WTC11 (cell line): ENCODE measurements at regions not wholly inside any gene's neighbourhood (a gene's known extent, or its start where the extent isn't known, plus 50 kb on each side); places are given as distances from the start of the nearest gene placed in this dataset.

ENCODE experiments used
- ATAC-seq: fragments of 200-7000 bp; cut with Tn5 transposase; 2 replicates; pipeline ENCODE4 v1.10.0; 2021; ENCODE audit warnings: mild to moderate bottlenecking, moderate library complexity
- CTCF ChIA-PET: fragments of 300-600 bp; sonication (Branson Sonifier 250); formaldehyde crosslinking; loops from one replicate; lab custom pipeline; 2021; ENCODE audit warnings: antibody characterized with exemption; lab: Charles Lee
- POLR2A ChIA-PET: fragments of 350-600 bp; sonication (Branson Sonifier 250); formaldehyde crosslinking; loops from one replicate; lab custom pipeline; 2021; ENCODE audit warnings: antibody characterized with exemption; lab: Charles Lee
- DNase-seq: peaks from one replicate; pipeline ENCODE4 v3.0.0; 2021; ENCODE audit warnings: low spot score
- H3K27ac Mint-ChIP-seq: 2 replicates; pipeline ENCODE4 v1.8.0; 2021; ENCODE audit warnings: mixed read lengths
- H3K27me3 Mint-ChIP-seq: 2 replicates; pipeline ENCODE4 v1.8.0; 2021; ENCODE audit warnings: low read depth, mild to moderate bottlenecking, moderate library complexity, mixed read lengths
- H3K36me3 Mint-ChIP-seq: 2 replicates; pipeline ENCODE4 v1.8.0; 2021; ENCODE audit warnings: mixed read lengths
- H3K4me1 Mint-ChIP-seq: 2 replicates; pipeline ENCODE4 v1.8.0; 2022; ENCODE audit warnings: mixed read lengths
- H3K4me3 Mint-ChIP-seq: 2 replicates; pipeline ENCODE4 v1.8.0; 2021; ENCODE audit warnings: mild to moderate bottlenecking, moderate library complexity, mixed read lengths
- H3K9me3 Mint-ChIP-seq: 2 replicates; pipeline ENCODE4 v1.8.0; 2021; ENCODE audit warnings: mixed read lengths
- ATF1 ChIP-seq: sonication (generic); formaldehyde crosslinking; IDR thresholded peaks from 2 replicates; pipeline ENCODE4 v1.8.1; 2023; ENCODE audit warnings: mild to moderate bottlenecking, moderate library complexity, missing genetic modification reagents
- FOXP1 ChIP-seq: sonication (generic); formaldehyde crosslinking; IDR thresholded peaks from 2 replicates; pipeline ENCODE4 v1.8.0; 2022; ENCODE audit warnings: missing genetic modification reagents, mild to moderate bottlenecking, moderate library complexity, borderline replicate concordance
- JUN ChIP-seq: sonication (generic); formaldehyde crosslinking; IDR thresholded peaks from 2 replicates; pipeline ENCODE4 v1.8.0; 2023; ENCODE audit warnings: mild to moderate bottlenecking, missing genetic modification reagents
- RELA ChIP-seq: sonication (generic); formaldehyde crosslinking; IDR thresholded peaks from 2 replicates; pipeline ENCODE4 v1.8.1; 2022; ENCODE audit warnings: missing genetic modification reagents, mild to moderate bottlenecking, borderline replicate concordance
- TCF7 ChIP-seq: sonication (generic); formaldehyde crosslinking; IDR thresholded peaks from 2 replicates; pipeline ENCODE4 v1.8.0; 2022; ENCODE audit warnings: mild to moderate bottlenecking, low read depth, missing genetic modification reagents, moderate library complexity
- TEAD4 ChIP-seq: sonication (generic); formaldehyde crosslinking; IDR thresholded peaks from 2 replicates; pipeline ENCODE4 v1.8.0; 2022; ENCODE audit warnings: mild to moderate bottlenecking, missing genetic modification reagents
- ZNF219 ChIP-seq: sonication (generic); formaldehyde crosslinking; IDR thresholded peaks from 2 replicates; pipeline ENCODE4 v1.8.0; 2023; ENCODE audit warnings: missing genetic modification reagents, mild to moderate bottlenecking, borderline replicate concordance
- ZNF317 ChIP-seq: sonication (generic); formaldehyde crosslinking; IDR thresholded peaks from 2 replicates; pipeline ENCODE4 v1.8.1; 2023; ENCODE audit warnings: low read depth, mild to moderate bottlenecking, moderate library complexity, missing genetic modification reagents, borderline replicate concordance
- TF ChIP-seq, protein P1 (sequence below): sonication (generic); formaldehyde crosslinking; IDR thresholded peaks from 2 replicates; pipeline ENCODE4 v1.8.1; 2023; ENCODE audit warnings: mild to moderate bottlenecking, missing genetic modification reagents, moderate library complexity
- TF ChIP-seq, protein P2 (sequence below): fragments of 250-450 bp; sonication (Bioruptor Pico); IDR thresholded peaks from 2 replicates; pipeline ENCODE4 v1.8.0; 2021; ENCODE audit warnings: mild to moderate bottlenecking
- TF ChIP-seq, protein P3 (sequence below): sonication (generic); formaldehyde crosslinking; IDR thresholded peaks from 2 replicates; pipeline ENCODE4 v1.8.0; 2023; ENCODE audit warnings: missing genetic modification reagents
- TF ChIP-seq, protein P4 (sequence below): sonication (generic); formaldehyde crosslinking; IDR thresholded peaks from 2 replicates; pipeline ENCODE4 v1.8.1; 2023; ENCODE audit warnings: mild to moderate bottlenecking, missing genetic modification reagents, moderate library complexity
- TF ChIP-seq, protein P5 (sequence below): sonication (generic); formaldehyde crosslinking; IDR thresholded peaks from 2 replicates; pipeline ENCODE4 v1.8.0; 2022; ENCODE audit warnings: mild to moderate bottlenecking, missing genetic modification reagents
- TF ChIP-seq, protein P6 (sequence below): sonication (generic); formaldehyde crosslinking; IDR thresholded peaks from 2 replicates; pipeline ENCODE4 v1.8.1; 2022; ENCODE audit warnings: low read depth, mild to moderate bottlenecking, moderate library complexity, missing genetic modification reagents, borderline replicate concordance
- TF ChIP-seq, protein P7 (sequence below): sonication (generic); formaldehyde crosslinking; IDR thresholded peaks from 2 replicates; pipeline ENCODE4 v1.8.1; 2022; ENCODE audit warnings: mild to moderate bottlenecking, missing genetic modification reagents, moderate library complexity, borderline replicate concordance
- TF ChIP-seq, protein P8 (sequence below): fragments of 250-450 bp; sonication (Bioruptor Pico); conservative IDR thresholded peaks from 2 replicates; pipeline ENCODE4 v1.9.0; 2021; ENCODE audit warnings: mild to moderate bottlenecking
- TF ChIP-seq, protein P9 (sequence below): sonication (generic); formaldehyde crosslinking; IDR thresholded peaks from 2 replicates; pipeline ENCODE4 v1.8.0; 2022; ENCODE audit warnings: mild to moderate bottlenecking, missing genetic modification reagents

DNA sequence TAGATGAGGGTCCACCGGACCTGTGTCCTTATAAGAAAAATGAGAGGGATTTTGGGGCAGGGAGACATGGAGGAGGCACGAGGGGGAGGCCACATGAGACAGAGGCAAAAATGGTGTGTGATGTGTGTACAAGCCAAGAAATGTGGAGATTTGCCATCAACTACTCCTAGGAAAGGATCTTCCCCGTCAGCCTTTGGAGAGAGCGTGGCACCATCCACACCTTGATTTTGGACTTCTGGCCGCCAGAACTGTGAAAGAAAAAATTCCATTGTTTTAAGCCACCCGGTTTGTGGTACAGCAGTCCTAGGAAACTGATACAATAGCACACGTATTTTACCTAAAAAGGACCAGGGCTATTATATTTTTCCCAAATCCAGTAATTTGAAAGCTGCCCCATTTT lies 829.0 kb upstream of the SALL3 start (continued):
- TF ChIP-seq, protein P1, sequence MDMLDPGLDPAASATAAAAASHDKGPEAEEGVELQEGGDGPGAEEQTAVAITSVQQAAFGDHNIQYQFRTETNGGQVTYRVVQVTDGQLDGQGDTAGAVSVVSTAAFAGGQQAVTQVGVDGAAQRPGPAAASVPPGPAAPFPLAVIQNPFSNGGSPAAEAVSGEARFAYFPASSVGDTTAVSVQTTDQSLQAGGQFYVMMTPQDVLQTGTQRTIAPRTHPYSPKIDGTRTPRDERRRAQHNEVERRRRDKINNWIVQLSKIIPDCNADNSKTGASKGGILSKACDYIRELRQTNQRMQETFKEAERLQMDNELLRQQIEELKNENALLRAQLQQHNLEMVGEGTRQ, result no peak
- TF ChIP-seq, protein P2, sequence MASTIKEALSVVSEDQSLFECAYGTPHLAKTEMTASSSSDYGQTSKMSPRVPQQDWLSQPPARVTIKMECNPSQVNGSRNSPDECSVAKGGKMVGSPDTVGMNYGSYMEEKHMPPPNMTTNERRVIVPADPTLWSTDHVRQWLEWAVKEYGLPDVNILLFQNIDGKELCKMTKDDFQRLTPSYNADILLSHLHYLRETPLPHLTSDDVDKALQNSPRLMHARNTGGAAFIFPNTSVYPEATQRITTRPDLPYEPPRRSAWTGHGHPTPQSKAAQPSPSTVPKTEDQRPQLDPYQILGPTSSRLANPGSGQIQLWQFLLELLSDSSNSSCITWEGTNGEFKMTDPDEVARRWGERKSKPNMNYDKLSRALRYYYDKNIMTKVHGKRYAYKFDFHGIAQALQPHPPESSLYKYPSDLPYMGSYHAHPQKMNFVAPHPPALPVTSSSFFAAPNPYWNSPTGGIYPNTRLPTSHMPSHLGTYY (CRISPR knock-in tag), result no peak
- TF ChIP-seq, protein P3, sequence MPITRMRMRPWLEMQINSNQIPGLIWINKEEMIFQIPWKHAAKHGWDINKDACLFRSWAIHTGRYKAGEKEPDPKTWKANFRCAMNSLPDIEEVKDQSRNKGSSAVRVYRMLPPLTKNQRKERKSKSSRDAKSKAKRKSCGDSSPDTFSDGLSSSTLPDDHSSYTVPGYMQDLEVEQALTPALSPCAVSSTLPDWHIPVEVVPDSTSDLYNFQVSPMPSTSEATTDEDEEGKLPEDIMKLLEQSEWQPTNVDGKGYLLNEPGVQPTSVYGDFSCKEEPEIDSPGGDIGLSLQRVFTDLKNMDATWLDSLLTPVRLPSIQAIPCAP (CRISPR knock-in tag), result no peak
- TF ChIP-seq, protein P4, sequence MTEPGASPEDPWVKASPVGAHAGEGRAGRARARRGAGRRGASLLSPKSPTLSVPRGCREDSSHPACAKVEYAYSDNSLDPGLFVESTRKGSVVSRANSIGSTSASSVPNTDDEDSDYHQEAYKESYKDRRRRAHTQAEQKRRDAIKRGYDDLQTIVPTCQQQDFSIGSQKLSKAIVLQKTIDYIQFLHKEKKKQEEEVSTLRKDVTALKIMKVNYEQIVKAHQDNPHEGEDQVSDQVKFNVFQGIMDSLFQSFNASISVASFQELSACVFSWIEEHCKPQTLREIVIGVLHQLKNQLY (CRISPR knock-in tag), result no peak
- TF ChIP-seq, protein P5, sequence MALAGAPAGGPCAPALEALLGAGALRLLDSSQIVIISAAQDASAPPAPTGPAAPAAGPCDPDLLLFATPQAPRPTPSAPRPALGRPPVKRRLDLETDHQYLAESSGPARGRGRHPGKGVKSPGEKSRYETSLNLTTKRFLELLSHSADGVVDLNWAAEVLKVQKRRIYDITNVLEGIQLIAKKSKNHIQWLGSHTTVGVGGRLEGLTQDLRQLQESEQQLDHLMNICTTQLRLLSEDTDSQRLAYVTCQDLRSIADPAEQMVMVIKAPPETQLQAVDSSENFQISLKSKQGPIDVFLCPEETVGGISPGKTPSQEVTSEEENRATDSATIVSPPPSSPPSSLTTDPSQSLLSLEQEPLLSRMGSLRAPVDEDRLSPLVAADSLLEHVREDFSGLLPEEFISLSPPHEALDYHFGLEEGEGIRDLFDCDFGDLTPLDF (CRISPR knock-in tag), result no peak
- TF ChIP-seq ZNF317, result no peak
- TF ChIP-seq, protein P6, sequence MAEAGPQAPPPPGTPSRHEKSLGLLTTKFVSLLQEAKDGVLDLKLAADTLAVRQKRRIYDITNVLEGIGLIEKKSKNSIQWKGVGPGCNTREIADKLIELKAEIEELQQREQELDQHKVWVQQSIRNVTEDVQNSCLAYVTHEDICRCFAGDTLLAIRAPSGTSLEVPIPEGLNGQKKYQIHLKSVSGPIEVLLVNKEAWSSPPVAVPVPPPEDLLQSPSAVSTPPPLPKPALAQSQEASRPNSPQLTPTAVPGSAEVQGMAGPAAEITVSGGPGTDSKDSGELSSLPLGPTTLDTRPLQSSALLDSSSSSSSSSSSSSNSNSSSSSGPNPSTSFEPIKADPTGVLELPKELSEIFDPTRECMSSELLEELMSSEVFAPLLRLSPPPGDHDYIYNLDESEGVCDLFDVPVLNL (CRISPR knock-in tag), result no peak
- no peak for TF ChIP-seq TCF7 (CRISPR knock-in tag)
- no peak for TF ChIP-seq ATF1 (CRISPR knock-in tag)
- TF ChIP-seq JUN (CRISPR knock-in tag), result no peak

DNA sequence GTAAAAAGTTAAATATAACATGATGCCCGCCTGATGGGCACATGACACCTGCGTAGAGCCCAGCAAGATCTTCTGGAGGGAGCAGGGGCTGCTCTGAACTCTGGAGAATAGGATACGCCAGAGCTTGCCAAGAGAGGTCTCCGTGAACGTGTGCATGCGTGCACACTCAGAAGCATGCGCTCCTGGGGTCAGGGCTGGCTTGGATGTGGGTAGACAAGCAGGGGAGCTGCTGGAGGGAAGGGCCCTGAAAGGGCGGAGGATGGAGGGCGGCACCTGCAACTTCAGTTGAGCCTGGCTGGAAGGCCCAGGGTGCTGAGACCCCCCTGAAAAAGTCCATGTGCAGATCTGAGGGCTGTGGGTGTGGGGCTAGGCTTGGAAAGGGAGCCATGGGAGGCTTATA lies 828.4 kb upstream of the SALL3 start:
- DNase-seq (no peak), ATAC-seq (no peak)
- Mint-ChIP-seq H3K36me3 (peaks cover 39% of the 10 kb centered on the region), H3K27me3 (peaks cover 8% of the 10 kb centered on the region; the same call in 1 of the 2 replicates), H3K4me3 (no peak overlapping the region), H3K4me1 (peaks cover 22% of the 10 kb centered on the region), H3K27ac (no peak overlapping the region), H3K9me3 (peaks cover 53% of the 10 kb centered on the region)
- TF ChIP-seq, protein P7, sequence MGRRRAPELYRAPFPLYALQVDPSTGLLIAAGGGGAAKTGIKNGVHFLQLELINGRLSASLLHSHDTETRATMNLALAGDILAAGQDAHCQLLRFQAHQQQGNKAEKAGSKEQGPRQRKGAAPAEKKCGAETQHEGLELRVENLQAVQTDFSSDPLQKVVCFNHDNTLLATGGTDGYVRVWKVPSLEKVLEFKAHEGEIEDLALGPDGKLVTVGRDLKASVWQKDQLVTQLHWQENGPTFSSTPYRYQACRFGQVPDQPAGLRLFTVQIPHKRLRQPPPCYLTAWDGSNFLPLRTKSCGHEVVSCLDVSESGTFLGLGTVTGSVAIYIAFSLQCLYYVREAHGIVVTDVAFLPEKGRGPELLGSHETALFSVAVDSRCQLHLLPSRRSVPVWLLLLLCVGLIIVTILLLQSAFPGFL (CRISPR knock-in tag), result no peak
- TF ChIP-seq ZNF219 (CRISPR knock-in tag) (no peak), TEAD4 (CRISPR knock-in tag) (no peak), FOXP1 (no peak), RELA (no peak)
- TF ChIP-seq, protein P8, sequence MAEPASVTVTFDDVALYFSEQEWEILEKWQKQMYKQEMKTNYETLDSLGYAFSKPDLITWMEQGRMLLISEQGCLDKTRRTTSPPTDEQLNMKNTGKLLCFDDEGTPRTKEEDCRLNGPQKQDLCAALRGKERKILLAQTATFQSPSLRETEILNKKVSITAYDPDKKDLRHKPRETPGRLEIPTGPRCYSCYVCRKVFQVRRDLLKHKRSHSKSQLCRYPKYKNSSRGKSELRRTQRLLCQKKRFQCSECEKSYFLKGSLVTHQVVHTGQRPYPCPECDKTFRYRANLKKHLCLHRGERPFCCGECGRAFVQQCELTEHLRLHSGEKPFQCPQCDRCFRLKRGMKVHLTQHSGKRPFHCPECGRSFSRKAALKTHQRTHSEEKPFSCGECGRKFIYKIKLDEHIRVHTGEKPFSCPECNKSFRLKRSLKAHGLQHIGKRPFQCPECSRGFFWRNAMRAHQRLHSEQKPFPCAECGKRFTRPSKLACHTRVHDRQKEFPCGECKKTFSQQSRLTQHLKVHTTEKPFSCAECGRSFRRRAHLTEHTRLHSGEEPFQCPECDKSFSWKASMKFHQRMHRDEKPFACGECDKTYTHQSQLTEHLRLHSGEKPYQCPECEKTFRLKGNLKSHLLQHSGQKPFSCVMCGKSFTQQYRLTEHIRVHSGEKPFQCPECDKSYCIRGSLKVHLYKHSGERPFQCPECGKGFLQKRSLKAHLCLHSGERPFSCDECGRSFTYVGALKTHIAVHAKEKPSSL (CRISPR knock-in tag), result no peak
- TF ChIP-seq, protein P9, sequence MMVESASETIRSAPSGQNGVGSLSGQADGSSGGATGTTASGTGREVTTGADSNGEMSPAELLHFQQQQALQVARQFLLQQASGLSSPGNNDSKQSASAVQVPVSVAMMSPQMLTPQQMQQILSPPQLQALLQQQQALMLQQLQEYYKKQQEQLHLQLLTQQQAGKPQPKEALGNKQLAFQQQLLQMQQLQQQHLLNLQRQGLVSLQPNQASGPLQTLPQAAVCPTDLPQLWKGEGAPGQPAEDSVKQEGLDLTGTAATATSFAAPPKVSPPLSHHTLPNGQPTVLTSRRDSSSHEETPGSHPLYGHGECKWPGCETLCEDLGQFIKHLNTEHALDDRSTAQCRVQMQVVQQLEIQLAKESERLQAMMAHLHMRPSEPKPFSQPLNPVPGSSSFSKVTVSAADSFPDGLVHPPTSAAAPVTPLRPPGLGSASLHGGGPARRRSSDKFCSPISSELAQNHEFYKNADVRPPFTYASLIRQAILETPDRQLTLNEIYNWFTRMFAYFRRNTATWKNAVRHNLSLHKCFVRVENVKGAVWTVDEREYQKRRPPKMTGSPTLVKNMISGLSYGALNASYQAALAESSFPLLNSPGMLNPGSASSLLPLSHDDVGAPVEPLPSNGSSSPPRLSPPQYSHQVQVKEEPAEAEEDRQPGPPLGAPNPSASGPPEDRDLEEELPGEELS (CRISPR knock-in tag), result no peak
- CTCF ChIA-PET, result no interaction called here
- POLR2A ChIA-PET, result no interaction called here
